Endothelial cell of umbilical vein (primary cell): ENCODE measurements at regions not wholly inside any gene's neighbourhood (a gene's known extent, or its start where the extent isn't known, plus 50 kb on each side); places are given as distances from the start of the nearest gene placed in this dataset.

ENCODE experiments used
- BruUV-seq: library from RNA; stranded (reverse); fragments of 400-500 nt; replicated peaks from 2 replicates; lab custom pipeline; 2021; lab: Mats Ljungman, UMichigan
- CTCF ChIA-PET: fragments of 300-600, 350-600 bp; sonication (Branson Sonifier 250); formaldehyde crosslinking; loops from one replicate; lab custom pipeline; 2021; ENCODE audit warnings: antibody characterized with exemption, inconsistent platforms; lab: Charles Lee
- POLR2A ChIA-PET: fragments of 300-600, 350-600 bp; sonication (Branson Sonifier 250); formaldehyde crosslinking; loops from one replicate; lab custom pipeline; 2021; ENCODE audit warnings: antibody characterized with exemption, inconsistent platforms; lab: Charles Lee
- DNase-seq: peaks from one replicate; pipeline ENCODE4 v3.0.0-alpha.2; 2011; ENCODE audit warnings: low read depth, low spot score
- FAIRE-seq: peaks from 2 replicates; lab custom pipeline; 2011; peaks lifted over from hg19 to GRCh38; lab: Jason Lieb, UNC
- H2AFZ ChIP-seq: 2 replicates; pipeline ENCODE4 v1.6.0; 2012; ENCODE audit warnings: low read depth, low read length, control low read depth, inconsistent platforms
- H3K27ac ChIP-seq: 2 replicates; pipeline ENCODE4 v1.5.1; 2011; ENCODE audit warnings: low read depth, mild to moderate bottlenecking, control low read depth, low read length, moderate library complexity; ENCODE audit not compliant: insufficient read depth
- H3K27me3 ChIP-seq, 2 experiments: 2 replicates each; pipeline versions ENCODE4 v1.6.0 to v1.6.1; 2011; ENCODE audit warnings: low read length in 2 of 2, mixed read lengths in 1 of 2; ENCODE audit not compliant: control insufficient read depth in 2 of 2, insufficient read depth in 2 of 2
- H3K36me3 ChIP-seq, 2 experiments: 2 replicates in 1 of 2; 3 replicates in 1 of 2; pipeline ENCODE4 v1.5.1; 2011; ENCODE audit warnings: low read length in 2 of 2, mild to moderate bottlenecking in 1 of 2, moderate library complexity in 1 of 2; ENCODE audit not compliant: control insufficient read depth in 2 of 2, insufficient read depth in 2 of 2; ENCODE audit errors: extremely low read depth in 1 of 2
- H3K4me1 ChIP-seq: 3 replicates; pipeline ENCODE4 v1.5.1; 2011; ENCODE audit warnings: mild to moderate bottlenecking, low read length; ENCODE audit not compliant: control insufficient read depth, insufficient read depth; ENCODE audit errors: extremely low read depth
- H3K4me2 ChIP-seq: 2 replicates; pipeline ENCODE4 v1.6.1; 2011; ENCODE audit warnings: low read length, control low read depth, mixed read lengths; ENCODE audit not compliant: insufficient read depth
- H3K4me3 ChIP-seq, 3 experiments: fragments of 200-600 bp in 1 of 3; sonication (generic), shearing (Covaris generic) in 1 of 3; replicated peaks in 1 of 3; 2 replicates each; pipeline ENCODE4 v1.5.1; 2011 to 2016; ENCODE audit warnings: control low read depth in 3 of 3, low read length in 3 of 3, mild to moderate bottlenecking in 2 of 3, inconsistent platforms in 1 of 3, low read depth in 1 of 3, moderate library complexity in 1 of 3; ENCODE audit not compliant: insufficient read depth in 1 of 3
- H3K79me2 ChIP-seq: 2 replicates; pipeline ENCODE4 v1.6.0; 2012; ENCODE audit warnings: low read length, inconsistent platforms; ENCODE audit not compliant: control insufficient read depth, insufficient read depth
- H3K9ac ChIP-seq: replicated peaks from 2 replicates; pipeline ENCODE3; 2011; ENCODE audit warnings: low read length, control low read depth; ENCODE audit not compliant: insufficient read depth; ENCODE audit errors: extremely low read depth
- H3K9me1 ChIP-seq: replicated peaks from 3 replicates; pipeline ENCODE4 v1.6.0; 2011; ENCODE audit warnings: mild to moderate bottlenecking, low read length; ENCODE audit not compliant: control insufficient read depth, insufficient read depth; ENCODE audit errors: extremely low read depth
- H3K9me3 ChIP-seq: replicated peaks from 2 replicates; pipeline ENCODE4 v1.5.1; 2012; ENCODE audit warnings: low read length, inconsistent platforms; ENCODE audit not compliant: control insufficient read depth, insufficient read depth
- H4K20me1 ChIP-seq: replicated peaks from 2 replicates; pipeline ENCODE3; 2011; ENCODE audit warnings: mild to moderate bottlenecking, low read length; ENCODE audit not compliant: control insufficient read depth, insufficient read depth; ENCODE audit errors: extremely low read depth
- FOS ChIP-seq: IDR thresholded peaks from 2 replicates; pipeline ENCODE4 v1.6.1; 2011; ENCODE audit warnings: mild to moderate bottlenecking, low read length, moderate library complexity, borderline replicate concordance; ENCODE audit not compliant: insufficient read depth
- POLR2A ChIP-seq: IDR thresholded peaks from 2 replicates; pipeline ENCODE4 v1.6.1; 2012; ENCODE audit warnings: low read depth, mild to moderate bottlenecking, control low read depth, low read length
- dilution Hi-C: fragments of 300-500 bp; cut with MboI; formaldehyde crosslinking; loops from one replicate; pipeline ENCODE4 v1.15.0; 2019; ENCODE audit warnings: low sequenced_read_pairs; ENCODE audit not compliant: extremely low pct_ligation_motif_present
- intact Hi-C: fragments of 100-400 bp; cut with micrococcal nuclease; formaldehyde crosslinking; loops from one replicate; pipeline ENCODE4 v1.10.0; 2022

DNA sequence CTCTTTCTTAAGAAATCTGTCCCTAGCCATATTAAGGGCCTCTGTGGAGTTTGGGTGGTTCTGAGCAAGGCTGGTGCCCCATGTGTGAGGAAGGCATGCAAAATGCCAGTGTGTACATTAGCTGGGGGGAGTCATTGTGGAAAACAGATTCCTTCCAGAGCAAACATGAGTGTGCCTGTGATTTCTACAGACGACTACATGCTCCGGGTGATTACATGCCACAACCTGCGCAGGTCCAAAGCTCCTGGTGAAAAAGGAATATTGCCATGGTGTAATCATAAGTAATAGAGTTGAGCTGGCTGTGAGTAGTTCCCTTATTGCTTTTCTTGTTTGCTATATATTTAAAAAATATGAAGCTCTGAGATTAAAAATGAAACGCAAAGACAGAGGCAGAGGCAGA, 102.1 kb downstream of the ACER2 start:
- no peaks in the 10 kb centered on the region for H3K79me2 ChIP-seq
- no peak overlapping the region for H3K9ac ChIP-seq
- H3K4me2 ChIP-seq, result no peak overlapping the region
- H3K4me1 ChIP-seq, result no peaks in the 10 kb centered on the region
- H2AFZ ChIP-seq, result no peak overlapping the region
- no peak for TF ChIP-seq POLR2A
- no peak for TF ChIP-seq FOS
- peaks cover 0 to 1% of the 10 kb centered on the region in 2 experiments for H3K27me3 ChIP-seq
- no peaks in the 10 kb centered on the region for H3K36me3 ChIP-seq
- ChIA-PET POLR2A (no interaction called here), CTCF (no interaction called here)
- no peaks in the 10 kb centered on the region for H4K20me1 ChIP-seq
- FAIRE-seq, result no peak
- H3K4me3 ChIP-seq, result no peak overlapping the region
- H3K27ac ChIP-seq, result no peak overlapping the region
- BruUV-seq, result no TSS peak
- dilution Hi-C loops (no loop called here), intact Hi-C loops (no loop called here)
- no peak for DNase-seq
- H3K9me1 ChIP-seq, result no peaks in the 10 kb centered on the region
- no peaks in the 10 kb centered on the region for H3K9me3 ChIP-seq
